IMR-90 (cell line): ENCODE measurements at regions not wholly inside any gene's neighbourhood (a gene's known extent, or its start where the extent isn't known, plus 50 kb on each side); places are given as distances from the start of the nearest gene placed in this dataset.

Experiments
- ATAC-seq: fragments of 200-7000 bp; cut with Tn5 transposase; 2 replicates; pipeline ENCODE4 v1.9.1; 2020; ENCODE audit warnings: low read depth, mild to moderate bottlenecking, moderate library complexity
- BruUV-seq: library from RNA; stranded (reverse); fragments of 400-500 nt; replicated peaks from 2 replicates; lab custom pipeline; 2021; lab: Mats Ljungman, UMichigan
- CTCF ChIA-PET: fragments of 300-600 bp; formaldehyde crosslinking; extraction: SDS; loops from one replicate; lab custom pipeline; 2021; ENCODE audit warnings: antibody characterized with exemption; lab: Yijun Ruan, JAX
- POLR2A ChIA-PET: fragments of 300-600 bp; sonication (Branson Sonifier 250); formaldehyde crosslinking; loops from one replicate; lab custom pipeline; 2022; ENCODE audit warnings: antibody characterized with exemption; ENCODE audit not compliant: unreplicated experiment; lab: Charles Lee
- DNase-seq: peaks from one replicate; pipeline ENCODE4 v3.0.0; 2013
- H2AFZ ChIP-seq: replicated peaks from 2 replicates; pipeline ENCODE3; 2013; ENCODE audit warnings: low read length, mild to moderate bottlenecking; ENCODE audit not compliant: poor library complexity
- H2AK5ac ChIP-seq: 2 replicates; pipeline ENCODE4 v1.6.1; 2013; ENCODE audit warnings: low read depth, low read length, inconsistent platforms
- H2AK9ac ChIP-seq: replicated peaks from 2 replicates; pipeline ENCODE3; 2013; ENCODE audit warnings: mild to moderate bottlenecking, low read depth, low read length, moderate library complexity; ENCODE audit not compliant: poor library complexity
- H2BK120ac ChIP-seq: 2 replicates; pipeline ENCODE4 v1.6.1; 2013; ENCODE audit warnings: low read depth, low read length, inconsistent platforms
- H2BK15ac ChIP-seq: 3 replicates; pipeline ENCODE4 v1.6.1; 2013; ENCODE audit warnings: low read depth, low read length, inconsistent platforms
- H2BK20ac ChIP-seq: 2 replicates; pipeline ENCODE4 v1.6.1; 2013; ENCODE audit warnings: low read depth, mild to moderate bottlenecking, inconsistent platforms, low read length, moderate library complexity
- H2BK5ac ChIP-seq: 2 replicates; pipeline ENCODE4 v1.6.1; 2013; ENCODE audit warnings: mild to moderate bottlenecking, low read depth, low read length, inconsistent platforms; ENCODE audit not compliant: poor library complexity, severe bottlenecking
- H3K14ac ChIP-seq: replicated peaks from 2 replicates; pipeline ENCODE4 v1.6.1; 2013; ENCODE audit warnings: low read depth, low read length, inconsistent platforms
- H3K18ac ChIP-seq: 2 replicates; pipeline ENCODE4 v1.6.1; 2013; ENCODE audit warnings: low read depth, low read length, control low read depth
- H3K23ac ChIP-seq: 2 replicates; pipeline ENCODE4 v1.6.1; 2013; ENCODE audit warnings: low read depth, low read length, inconsistent platforms
- H3K27ac ChIP-seq: 2 replicates; pipeline ENCODE4 v1.5.1; 2013; ENCODE audit warnings: mild to moderate bottlenecking, control low read depth, low read length; ENCODE audit not compliant: insufficient read depth
- H3K27me3 ChIP-seq: 2 replicates; pipeline ENCODE4 v1.6.1; 2013; ENCODE audit warnings: low read length; ENCODE audit not compliant: control insufficient read depth, insufficient read depth
- H3K36me3 ChIP-seq: 2 replicates; pipeline ENCODE4 v1.6.1; 2013; ENCODE audit warnings: low read length, mixed read lengths; ENCODE audit not compliant: control insufficient read depth, insufficient read depth
- H3K4ac ChIP-seq: 2 replicates; pipeline ENCODE4 v1.6.1; 2013; ENCODE audit warnings: low read depth, low read length, inconsistent platforms
- H3K4me1 ChIP-seq: 2 replicates; pipeline ENCODE4 v1.6.1; 2013; ENCODE audit warnings: low read length, mixed read lengths; ENCODE audit not compliant: control insufficient read depth, insufficient read depth
- H3K4me2 ChIP-seq: 2 replicates; pipeline ENCODE4 v1.6.1; 2013; ENCODE audit warnings: low read depth, mild to moderate bottlenecking, control low read depth, low read length, moderate library complexity
- H3K4me3 ChIP-seq: 2 replicates; pipeline ENCODE4 v1.5.1; 2013; ENCODE audit warnings: low read depth, mild to moderate bottlenecking, control low read depth, low read length, moderate library complexity; ENCODE audit not compliant: insufficient read depth
- H3K56ac ChIP-seq: 2 replicates; pipeline ENCODE4 v1.6.1; 2013; ENCODE audit warnings: low read length, inconsistent platforms; ENCODE audit not compliant: insufficient read depth; ENCODE audit errors: extremely low read depth
- H3K79me1 ChIP-seq, 2 experiments: 2 replicates each; pipeline ENCODE4 v1.6.1; 2013; ENCODE audit warnings: low read length in 2 of 2, inconsistent platforms in 1 of 2, low read depth in 1 of 2
- H3K9ac ChIP-seq: 2 replicates; pipeline ENCODE4 v1.6.1; 2013; ENCODE audit warnings: low read depth, low read length, control low read depth
- H3K9me1 ChIP-seq: 2 replicates; pipeline ENCODE4 v1.6.1; 2013; ENCODE audit warnings: low read length, inconsistent platforms; ENCODE audit not compliant: insufficient read depth
- H3K9me3 ChIP-seq: 2 replicates; pipeline ENCODE4 v1.6.1; 2013; ENCODE audit warnings: low read length; ENCODE audit not compliant: control insufficient read depth, insufficient read depth
- H4K20me1 ChIP-seq: 2 replicates; pipeline ENCODE4 v1.6.1; 2013; ENCODE audit warnings: low read length, inconsistent platforms; ENCODE audit not compliant: insufficient read depth
- H4K5ac ChIP-seq: 2 replicates; pipeline ENCODE4 v1.6.1; 2013; ENCODE audit warnings: mild to moderate bottlenecking, low read depth, low read length, control low read depth
- H4K8ac ChIP-seq, 2 experiments: 2 replicates each; pipeline ENCODE4 v1.6.1; 2013; ENCODE audit warnings: low read depth in 2 of 2, low read length in 2 of 2, control low read depth in 1 of 2, inconsistent platforms in 1 of 2
- H4K91ac ChIP-seq: 2 replicates; pipeline ENCODE4 v1.6.1; 2013; ENCODE audit warnings: low read depth, low read length, inconsistent platforms; ENCODE audit not compliant: insufficient read depth
- BHLHE40 ChIP-seq: fragments of 150-350 bp; IDR thresholded peaks from 2 replicates; pipeline ENCODE4 v1.6.1; 2016; ENCODE audit warnings: mild to moderate bottlenecking, low read depth, low read length
- CEBPB ChIP-seq: IDR thresholded peaks from 2 replicates; pipeline ENCODE4 v1.6.1; 2012; ENCODE audit warnings: low read depth, low read length, improper control_type of control experiment
- CHD1 ChIP-seq: IDR thresholded peaks from 2 replicates; pipeline ENCODE4 v1.6.1; 2012; ENCODE audit warnings: low read depth, low read length, improper control_type of control experiment
- FOS ChIP-seq: fragments of 150-350 bp; IDR thresholded peaks from 2 replicates; pipeline ENCODE4 v1.6.1; 2016; ENCODE audit warnings: low read depth, low read length
- MAFK ChIP-seq: IDR thresholded peaks from 2 replicates; pipeline ENCODE4 v1.6.1; 2012; ENCODE audit warnings: low read depth, low read length, improper control_type of control experiment
- MAZ ChIP-seq: IDR thresholded peaks from 2 replicates; pipeline ENCODE4 v1.6.1; 2012; ENCODE audit warnings: low read depth, mild to moderate bottlenecking, low read length, improper control_type of control experiment, moderate library complexity, borderline replicate concordance
- MXI1 ChIP-seq: IDR thresholded peaks from 2 replicates; pipeline ENCODE4 v1.6.1; 2012; ENCODE audit warnings: low read depth, mild to moderate bottlenecking, low read length, moderate library complexity, borderline replicate concordance
- NFE2L2 ChIP-seq: fragments of 150-350 bp; IDR thresholded peaks from 2 replicates; pipeline ENCODE4 v1.6.1; 2016; ENCODE audit warnings: low read depth, mild to moderate bottlenecking, low read length
- POLR2A ChIP-seq: IDR thresholded peaks from 2 replicates; pipeline ENCODE4 v1.6.1; 2012; ENCODE audit warnings: mild to moderate bottlenecking, low read depth, low read length
- RAD21 ChIP-seq: IDR thresholded peaks from 2 replicates; pipeline ENCODE4 v1.6.1; 2012; ENCODE audit warnings: low read length, improper control_type of control experiment
- RCOR1 ChIP-seq: IDR thresholded peaks from 2 replicates; pipeline ENCODE4 v1.6.1; 2012; ENCODE audit warnings: mild to moderate bottlenecking, low read length, improper control_type of control experiment; ENCODE audit not compliant: insufficient replicate concordance
- RFX5 ChIP-seq: IDR thresholded peaks from 2 replicates; pipeline ENCODE4 v1.8.0; 2012; ENCODE audit warnings: low read depth, mild to moderate bottlenecking, low read length, moderate library complexity
- SMC3 ChIP-seq: fragments of 150-350 bp; IDR thresholded peaks from 2 replicates; pipeline ENCODE4 v1.6.1; 2016; ENCODE audit warnings: low read depth, mild to moderate bottlenecking, antibody characterized with exemption, low read length, moderate library complexity
- dilution Hi-C: fragments of 300-500 bp; cut with HindIII; formaldehyde crosslinking; loops from one replicate; pipeline ENCODE4 v1.14.3; 2018; ENCODE audit warnings: low sequenced_read_pairs; ENCODE audit not compliant: unreplicated experiment
- in situ Hi-C: fragments of 300-500 bp; cut with MboI; formaldehyde crosslinking; loops from 3 replicates; pipeline ENCODE4 v1.14.3; 2019; ENCODE audit warnings: low sequenced_read_pairs, inconsistent platforms, mixed read lengths
- intact Hi-C: fragments of 100-400 bp; cut with micrococcal nuclease; formaldehyde crosslinking; loops from 2 replicates; pipeline ENCODE4 v1.10.0; 2022
- TF ChIP-seq, protein P1 (sequence below): fragments of 150-350 bp; IDR thresholded peaks from 2 replicates; pipeline ENCODE4 v1.6.1; 2017; ENCODE audit warnings: mild to moderate bottlenecking, antibody characterized with exemption, low read length, low read depth
- TF ChIP-seq, protein P2 (sequence below): conservative IDR thresholded peaks from 2 replicates; pipeline ENCODE4 v1.5.1; 2012; ENCODE audit warnings: mild to moderate bottlenecking, low read depth, low read length, improper control_type of control experiment
- TF ChIP-seq, protein P3 (sequence below): fragments of 150-350 bp; IDR thresholded peaks from 2 replicates; pipeline ENCODE4 v1.6.1; 2016; ENCODE audit warnings: low read depth, mild to moderate bottlenecking, low read length, moderate library complexity, borderline replicate concordance

DNA sequence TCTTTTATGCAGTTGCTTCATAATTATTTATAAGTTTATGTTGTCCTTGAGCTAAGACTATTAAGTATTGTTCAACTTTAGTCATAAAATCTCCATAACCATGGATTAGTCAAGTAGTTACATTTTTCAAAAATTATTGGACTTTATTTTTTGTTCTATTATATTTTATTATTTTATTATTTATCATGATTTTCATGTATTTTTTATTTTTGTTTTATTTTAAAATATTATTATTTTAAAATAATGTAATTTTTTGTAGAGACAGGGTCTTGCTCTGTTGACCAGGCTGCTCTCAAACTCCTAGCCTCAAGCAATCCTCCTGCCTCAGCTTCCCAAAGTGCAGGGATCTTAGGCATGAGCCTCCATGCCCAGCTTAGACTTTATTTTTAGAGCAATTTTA, 102.3 kb downstream of the NOC3L start:
- H3K4me1 ChIP-seq: no peaks in the 10 kb centered on the region
- dilution Hi-C loops: no loop called here
- no peak for TF ChIP-seq FOS
- TF ChIP-seq, protein P1, sequence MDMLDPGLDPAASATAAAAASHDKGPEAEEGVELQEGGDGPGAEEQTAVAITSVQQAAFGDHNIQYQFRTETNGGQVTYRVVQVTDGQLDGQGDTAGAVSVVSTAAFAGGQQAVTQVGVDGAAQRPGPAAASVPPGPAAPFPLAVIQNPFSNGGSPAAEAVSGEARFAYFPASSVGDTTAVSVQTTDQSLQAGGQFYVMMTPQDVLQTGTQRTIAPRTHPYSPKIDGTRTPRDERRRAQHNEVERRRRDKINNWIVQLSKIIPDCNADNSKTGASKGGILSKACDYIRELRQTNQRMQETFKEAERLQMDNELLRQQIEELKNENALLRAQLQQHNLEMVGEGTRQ: no peak
- no peak for TF ChIP-seq CHD1
- no peak for TF ChIP-seq MXI1
- no peak for TF ChIP-seq POLR2A
- TF ChIP-seq RFX5: no peak
- no peak for TF ChIP-seq MAFK
- TF ChIP-seq, protein P2, sequence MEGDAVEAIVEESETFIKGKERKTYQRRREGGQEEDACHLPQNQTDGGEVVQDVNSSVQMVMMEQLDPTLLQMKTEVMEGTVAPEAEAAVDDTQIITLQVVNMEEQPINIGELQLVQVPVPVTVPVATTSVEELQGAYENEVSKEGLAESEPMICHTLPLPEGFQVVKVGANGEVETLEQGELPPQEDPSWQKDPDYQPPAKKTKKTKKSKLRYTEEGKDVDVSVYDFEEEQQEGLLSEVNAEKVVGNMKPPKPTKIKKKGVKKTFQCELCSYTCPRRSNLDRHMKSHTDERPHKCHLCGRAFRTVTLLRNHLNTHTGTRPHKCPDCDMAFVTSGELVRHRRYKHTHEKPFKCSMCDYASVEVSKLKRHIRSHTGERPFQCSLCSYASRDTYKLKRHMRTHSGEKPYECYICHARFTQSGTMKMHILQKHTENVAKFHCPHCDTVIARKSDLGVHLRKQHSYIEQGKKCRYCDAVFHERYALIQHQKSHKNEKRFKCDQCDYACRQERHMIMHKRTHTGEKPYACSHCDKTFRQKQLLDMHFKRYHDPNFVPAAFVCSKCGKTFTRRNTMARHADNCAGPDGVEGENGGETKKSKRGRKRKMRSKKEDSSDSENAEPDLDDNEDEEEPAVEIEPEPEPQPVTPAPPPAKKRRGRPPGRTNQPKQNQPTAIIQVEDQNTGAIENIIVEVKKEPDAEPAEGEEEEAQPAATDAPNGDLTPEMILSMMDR: no peak
- TF ChIP-seq BHLHE40: no peak
- TF ChIP-seq, protein P3, sequence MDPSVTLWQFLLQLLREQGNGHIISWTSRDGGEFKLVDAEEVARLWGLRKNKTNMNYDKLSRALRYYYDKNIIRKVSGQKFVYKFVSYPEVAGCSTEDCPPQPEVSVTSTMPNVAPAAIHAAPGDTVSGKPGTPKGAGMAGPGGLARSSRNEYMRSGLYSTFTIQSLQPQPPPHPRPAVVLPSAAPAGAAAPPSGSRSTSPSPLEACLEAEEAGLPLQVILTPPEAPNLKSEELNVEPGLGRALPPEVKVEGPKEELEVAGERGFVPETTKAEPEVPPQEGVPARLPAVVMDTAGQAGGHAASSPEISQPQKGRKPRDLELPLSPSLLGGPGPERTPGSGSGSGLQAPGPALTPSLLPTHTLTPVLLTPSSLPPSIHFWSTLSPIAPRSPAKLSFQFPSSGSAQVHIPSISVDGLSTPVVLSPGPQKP: no peak
- no peak for TF ChIP-seq RCOR1
- TF ChIP-seq RAD21: no peak
- TF ChIP-seq CEBPB: no peak
- TF ChIP-seq SMC3: no peak
- no peak for TF ChIP-seq NFE2L2
- TF ChIP-seq MAZ: no peak
- no peak overlapping the region for H3K23ac ChIP-seq
- in situ Hi-C loops: no loop called here
- H2BK120ac ChIP-seq: no peak overlapping the region
- no peak overlapping the region for H2AK5ac ChIP-seq
- H3K4ac ChIP-seq: no peak overlapping the region
- H3K9me1 ChIP-seq: no peaks in the 10 kb centered on the region
- H3K14ac ChIP-seq: no peak overlapping the region
- no peak overlapping the region for H3K9ac ChIP-seq
- no peaks in the 10 kb centered on the region for H4K20me1 ChIP-seq
- H2BK5ac ChIP-seq: no peak overlapping the region
- no peak overlapping the region for H3K4me2 ChIP-seq
- no peak overlapping the region for H4K91ac ChIP-seq
- H3K27ac ChIP-seq: no peak overlapping the region
- no peak overlapping the region for H3K4me3 ChIP-seq
- no peaks in the 10 kb centered on the region for H3K27me3 ChIP-seq
- H3K79me1 ChIP-seq: no peaks in the 10 kb centered on the region
- no peaks in the 10 kb centered on the region for H3K36me3 ChIP-seq
- H3K18ac ChIP-seq: no peak overlapping the region
- no peak overlapping the region for H2BK20ac ChIP-seq
- CTCF ChIA-PET: no interaction called here
- no peak overlapping the region for H2BK15ac ChIP-seq
- H4K8ac ChIP-seq: no peak overlapping the region
- no peak overlapping the region for H3K56ac ChIP-seq
- intact Hi-C loops: no loop called here
- no peak overlapping the region for H4K5ac ChIP-seq
- POLR2A ChIA-PET: no interaction called here
- ATAC-seq (no peak), DNase-seq (no peak)
- BruUV-seq: no TSS peak
- H3K9me3 ChIP-seq: no peaks in the 10 kb centered on the region
- no peak overlapping the region for H2AFZ ChIP-seq
- no peak overlapping the region for H2AK9ac ChIP-seq
